ENCODE measurements at regions not wholly inside any gene's neighbourhood (a gene's known extent, or its start where the extent isn't known, plus 50 kb on each side); places are given as distances from the start of the nearest gene placed in this dataset.

DNA sequence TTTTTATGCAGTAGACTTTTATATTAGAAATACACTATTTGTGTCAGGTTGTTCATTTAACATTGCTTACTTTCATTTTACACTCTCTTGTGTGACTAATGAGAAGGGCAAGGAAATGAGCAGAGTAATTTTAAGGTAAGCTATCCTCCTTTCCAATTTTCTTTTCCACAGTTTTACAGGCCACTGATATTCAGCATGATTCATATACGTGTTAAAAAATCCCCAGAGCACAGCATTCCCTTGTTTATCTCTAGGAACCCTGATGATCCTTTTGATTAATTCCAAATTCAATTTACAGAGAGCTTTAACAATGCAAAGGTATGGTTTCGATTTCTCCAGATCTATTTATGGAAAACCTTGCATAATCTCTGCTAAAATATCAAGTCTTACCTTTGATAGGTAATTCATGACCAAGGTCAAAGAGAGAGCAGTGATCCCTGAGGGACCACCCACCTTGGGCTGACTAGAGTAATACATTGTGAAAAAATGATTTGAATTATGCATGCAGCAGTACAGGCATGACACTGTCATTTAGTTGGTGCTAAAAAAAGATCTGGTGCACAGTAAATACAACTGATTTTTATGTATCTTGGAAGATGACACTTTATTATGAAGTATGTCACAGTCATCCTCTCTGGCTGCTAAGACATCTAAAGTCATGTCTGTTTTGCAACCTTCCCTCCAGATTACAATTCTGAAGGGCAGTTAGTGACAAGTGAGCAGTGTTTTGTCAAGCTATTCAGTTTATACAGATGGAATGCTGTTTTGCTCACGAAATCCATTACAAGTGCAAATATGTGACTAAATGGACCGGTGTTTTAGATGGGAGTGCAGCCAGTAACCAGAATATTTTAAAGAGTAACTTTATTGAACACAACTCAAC is 736.6 kb downstream of the EPHA7 start:
- TF ChIP-seq POLR2A (IDR thresholded peaks at IDR 0.05) = no peak
- TF ChIP-seq, protein P1, sequence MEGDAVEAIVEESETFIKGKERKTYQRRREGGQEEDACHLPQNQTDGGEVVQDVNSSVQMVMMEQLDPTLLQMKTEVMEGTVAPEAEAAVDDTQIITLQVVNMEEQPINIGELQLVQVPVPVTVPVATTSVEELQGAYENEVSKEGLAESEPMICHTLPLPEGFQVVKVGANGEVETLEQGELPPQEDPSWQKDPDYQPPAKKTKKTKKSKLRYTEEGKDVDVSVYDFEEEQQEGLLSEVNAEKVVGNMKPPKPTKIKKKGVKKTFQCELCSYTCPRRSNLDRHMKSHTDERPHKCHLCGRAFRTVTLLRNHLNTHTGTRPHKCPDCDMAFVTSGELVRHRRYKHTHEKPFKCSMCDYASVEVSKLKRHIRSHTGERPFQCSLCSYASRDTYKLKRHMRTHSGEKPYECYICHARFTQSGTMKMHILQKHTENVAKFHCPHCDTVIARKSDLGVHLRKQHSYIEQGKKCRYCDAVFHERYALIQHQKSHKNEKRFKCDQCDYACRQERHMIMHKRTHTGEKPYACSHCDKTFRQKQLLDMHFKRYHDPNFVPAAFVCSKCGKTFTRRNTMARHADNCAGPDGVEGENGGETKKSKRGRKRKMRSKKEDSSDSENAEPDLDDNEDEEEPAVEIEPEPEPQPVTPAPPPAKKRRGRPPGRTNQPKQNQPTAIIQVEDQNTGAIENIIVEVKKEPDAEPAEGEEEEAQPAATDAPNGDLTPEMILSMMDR (IDR thresholded peaks at IDR 0.05) = no peak
